OCI-LY7 (cell line): ENCODE measurements at regions not wholly inside any gene's neighbourhood (a gene's known extent, or its start where the extent isn't known, plus 50 kb on each side); places are given as distances from the start of the nearest gene placed in this dataset.

Experiments
- EZH2phosphoT487 ChIP-seq: fragments of 200-600 bp; sonication (generic); IDR thresholded peaks from 2 replicates; pipeline ENCODE4 v1.6.1; 2018; ENCODE audit warnings: low read depth, borderline replicate concordance, mild to moderate bottlenecking, mixed run types, antibody characterized with exemption, low read length, moderate library complexity, mixed read lengths
- TF ChIP-seq, protein P1 (sequence below): fragments of 200-600 bp; sonication (generic); conservative IDR thresholded peaks from 2 replicates; pipeline ENCODE4 v1.5.1; 2014; ENCODE audit warnings: mild to moderate bottlenecking, antibody characterized with exemption, low read length, moderate library complexity, mixed read lengths

DNA sequence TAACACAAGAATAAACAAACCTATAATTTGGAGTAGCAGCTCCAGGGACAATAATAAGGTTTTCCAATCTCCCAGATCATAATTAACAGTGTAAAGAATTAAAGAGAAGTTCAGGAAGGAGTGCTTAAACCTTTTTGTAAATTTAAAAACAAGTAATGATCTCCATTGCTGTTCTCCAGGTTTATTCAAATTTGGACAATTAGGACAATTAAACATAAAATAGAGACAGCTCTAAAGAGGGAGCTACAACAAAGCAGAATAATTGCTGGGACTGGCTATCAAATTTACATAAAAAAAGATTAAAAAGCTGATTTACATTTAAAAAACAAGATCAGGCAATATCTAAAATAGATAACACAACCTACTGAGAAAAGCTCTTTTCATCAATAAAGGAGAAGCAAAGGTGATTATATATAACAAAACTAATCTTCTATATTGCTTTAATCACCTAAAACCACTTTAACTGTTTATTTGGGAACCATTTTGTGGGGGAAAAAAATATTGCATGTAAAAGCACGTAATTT, 80.1 kb upstream of the CREB1 start:
- TF ChIP-seq, protein P1, sequence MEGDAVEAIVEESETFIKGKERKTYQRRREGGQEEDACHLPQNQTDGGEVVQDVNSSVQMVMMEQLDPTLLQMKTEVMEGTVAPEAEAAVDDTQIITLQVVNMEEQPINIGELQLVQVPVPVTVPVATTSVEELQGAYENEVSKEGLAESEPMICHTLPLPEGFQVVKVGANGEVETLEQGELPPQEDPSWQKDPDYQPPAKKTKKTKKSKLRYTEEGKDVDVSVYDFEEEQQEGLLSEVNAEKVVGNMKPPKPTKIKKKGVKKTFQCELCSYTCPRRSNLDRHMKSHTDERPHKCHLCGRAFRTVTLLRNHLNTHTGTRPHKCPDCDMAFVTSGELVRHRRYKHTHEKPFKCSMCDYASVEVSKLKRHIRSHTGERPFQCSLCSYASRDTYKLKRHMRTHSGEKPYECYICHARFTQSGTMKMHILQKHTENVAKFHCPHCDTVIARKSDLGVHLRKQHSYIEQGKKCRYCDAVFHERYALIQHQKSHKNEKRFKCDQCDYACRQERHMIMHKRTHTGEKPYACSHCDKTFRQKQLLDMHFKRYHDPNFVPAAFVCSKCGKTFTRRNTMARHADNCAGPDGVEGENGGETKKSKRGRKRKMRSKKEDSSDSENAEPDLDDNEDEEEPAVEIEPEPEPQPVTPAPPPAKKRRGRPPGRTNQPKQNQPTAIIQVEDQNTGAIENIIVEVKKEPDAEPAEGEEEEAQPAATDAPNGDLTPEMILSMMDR, result no peak
- TF ChIP-seq EZH2phosphoT487, result no peak
